ENCODE measurements at regions not wholly inside any gene's neighbourhood (a gene's known extent, or its start where the extent isn't known, plus 50 kb on each side); places are given as distances from the start of the nearest gene placed in this dataset.
"Not testable (repeated sequence)": the region's sequence is repeated elsewhere in the genome, so short reads cannot be mapped to it uniquely, and the experiment has no call there.

- DNase-seq: no peak
Measured at GRCh38 chr19:20482721-20483120, 82.9 kb downstream of the ZNF737 start.

DNA sequence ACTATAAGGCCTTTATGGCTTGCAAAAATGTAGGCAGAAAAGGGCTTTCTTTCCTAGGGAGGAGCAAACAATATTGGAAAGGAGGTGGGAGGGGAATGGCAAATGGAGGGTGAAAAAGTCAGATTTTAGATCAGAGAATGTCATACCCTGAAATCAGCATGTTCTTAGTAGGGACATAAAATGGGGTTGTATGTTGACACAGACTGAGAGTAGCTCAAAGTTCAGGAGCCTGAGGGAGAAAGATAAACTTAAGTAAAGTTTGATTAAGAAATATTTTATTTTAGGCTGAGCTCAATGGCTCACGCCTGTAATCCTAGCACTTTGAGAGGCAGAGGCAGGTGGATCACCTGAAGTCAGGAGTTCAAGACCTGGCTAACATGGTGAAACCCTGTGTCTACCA, 83.8 kb downstream of the ZNF737 start:
- DNase-seq: no peak

GRCh38 chr19:20479483-20479882, 86.1 kb downstream of the ZNF737 start:
- DNase-seq: no peak

GRCh38 chr19:20478936-20479335, 86.6 kb downstream of the ZNF737 start:
- DNase-seq: no peak

DNA sequence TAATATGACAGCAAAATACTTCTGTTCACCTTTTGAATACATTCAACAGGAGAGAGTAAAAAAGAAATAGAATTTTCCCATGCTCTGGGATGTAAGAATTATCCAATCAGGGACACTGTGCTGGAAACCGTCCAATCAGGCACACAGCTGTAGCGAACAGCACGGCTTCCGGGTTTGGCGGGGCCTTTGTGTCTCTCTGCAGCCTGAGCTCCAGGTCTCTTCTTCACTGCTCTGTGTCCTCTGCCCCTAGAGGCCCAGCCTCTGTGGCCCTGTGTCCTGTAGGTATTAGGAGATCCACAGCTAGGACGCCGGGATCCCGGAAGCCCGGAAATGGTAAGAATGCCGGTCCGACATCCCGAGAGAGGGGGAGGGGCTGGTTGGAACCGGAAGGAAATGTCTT, 92.7 kb downstream of the ZNF737 start:
- no peak for DNase-seq

DNA sequence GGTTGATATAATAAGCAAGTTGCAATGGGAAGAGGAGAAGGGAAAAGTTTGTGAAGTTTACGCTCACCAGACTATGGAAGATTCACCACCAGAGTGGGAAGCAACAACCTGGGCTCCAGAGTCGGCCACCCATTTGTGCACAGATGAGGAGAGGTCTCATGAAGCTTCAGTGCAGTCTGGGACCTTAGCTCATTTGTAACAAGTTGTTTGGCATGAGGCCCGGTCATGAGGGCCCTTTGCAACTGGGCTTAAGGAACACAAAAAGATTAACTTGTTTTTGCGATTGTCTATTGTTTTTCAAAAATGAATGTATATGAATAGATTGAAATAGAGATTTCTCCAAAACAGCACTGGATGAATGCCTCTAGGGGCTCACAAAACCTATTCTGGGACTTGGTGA, 94.2 kb downstream of the ZNF737 start:
- no peak for DNase-seq

DNA sequence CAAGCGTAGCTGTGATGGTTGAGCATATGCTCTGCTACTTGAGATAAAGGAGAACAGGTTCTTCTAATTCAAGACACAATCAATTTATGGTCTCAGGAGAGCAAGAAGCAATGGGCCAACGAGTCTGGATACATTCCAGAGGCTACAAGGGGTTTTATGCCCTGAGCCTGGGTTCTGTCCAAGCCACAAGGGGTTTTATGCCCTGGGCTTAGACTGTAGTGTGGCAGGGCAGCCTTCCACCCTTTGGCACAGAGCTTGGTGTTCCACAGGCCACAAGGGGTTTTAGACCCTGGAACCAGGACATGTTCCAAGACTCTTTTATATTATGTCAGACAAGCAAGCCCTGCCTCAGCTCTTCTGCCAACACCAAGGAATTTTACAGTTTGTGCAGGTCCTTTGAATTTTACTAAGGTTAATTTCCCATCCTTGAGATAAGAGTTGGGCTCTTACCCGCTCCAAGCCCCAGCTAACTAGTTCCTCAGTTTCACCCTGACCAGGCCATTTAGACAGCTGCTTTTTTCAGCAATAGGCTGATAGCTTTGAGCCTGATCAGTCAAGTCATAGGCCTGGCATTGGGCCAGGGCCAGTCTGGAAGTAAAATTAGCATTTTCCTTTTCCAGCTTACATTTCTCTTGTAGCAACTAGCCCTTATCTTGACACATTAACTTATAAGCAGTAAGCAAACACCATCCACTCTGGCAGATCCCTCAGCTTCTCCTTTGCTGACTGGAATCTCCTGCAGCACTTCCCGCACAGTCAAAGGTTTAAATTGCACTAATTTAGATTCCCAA, 95.0 kb downstream of the ZNF737 start:
- no peak for DNase-seq

DNA sequence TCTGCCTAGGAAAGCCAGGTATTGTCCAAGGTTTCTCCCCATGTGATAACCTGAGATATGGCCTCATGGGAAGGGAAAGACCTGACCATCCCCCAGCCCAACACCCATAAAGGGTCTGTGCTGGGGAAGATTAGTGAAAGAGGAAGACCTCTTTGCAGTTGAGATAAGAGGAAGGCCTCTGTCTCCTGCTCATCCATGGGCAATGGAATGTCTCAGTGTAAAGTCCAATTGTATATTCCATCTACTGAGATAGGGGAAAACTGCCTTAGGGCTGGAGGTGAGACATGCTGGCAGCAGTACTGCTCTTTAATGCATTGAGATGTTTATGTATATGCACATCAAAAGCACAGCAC, 99.0 kb downstream of the ZNF737 start:
- not testable (repeated sequence) for DNase-seq

DNA sequence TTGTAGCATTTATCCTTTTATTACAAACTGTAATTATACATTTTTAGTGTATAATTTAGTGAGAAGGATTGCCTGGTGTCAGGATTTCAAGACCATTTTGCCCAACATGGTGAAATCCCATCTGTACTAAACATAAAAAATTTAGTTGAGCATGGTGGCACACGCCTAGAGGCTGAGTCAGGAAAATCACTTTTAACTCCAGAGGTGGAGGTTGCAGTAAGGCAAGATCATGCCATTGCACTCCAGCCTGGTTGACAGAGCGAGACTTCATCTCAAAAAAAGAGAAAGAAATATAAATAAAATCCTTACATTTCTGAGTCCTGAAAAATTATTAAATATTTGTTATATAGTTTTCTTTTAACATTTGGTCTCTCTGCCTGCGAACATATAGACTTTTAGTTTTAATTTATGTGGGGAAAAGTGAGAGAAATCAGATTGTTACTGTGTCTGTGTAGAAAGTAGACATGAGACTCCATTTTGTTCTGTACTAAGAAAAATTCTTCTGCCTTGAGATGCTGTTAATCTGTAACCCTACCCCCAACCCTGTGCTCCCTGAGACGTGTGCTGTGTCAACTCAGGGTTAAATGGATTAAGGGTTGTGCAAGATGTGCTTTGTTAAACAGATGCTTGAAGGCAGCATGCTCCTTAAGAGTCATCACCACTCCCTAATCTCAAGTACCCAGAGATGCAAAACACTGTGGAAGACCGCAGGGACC, 99.5 kb downstream of the ZNF737 start:
- not testable (repeated sequence) for DNase-seq

GRCh38 chr19:20453425-20453935, 112.1 kb downstream of the ZNF737 start:
- DNase-seq: no peak

DNA sequence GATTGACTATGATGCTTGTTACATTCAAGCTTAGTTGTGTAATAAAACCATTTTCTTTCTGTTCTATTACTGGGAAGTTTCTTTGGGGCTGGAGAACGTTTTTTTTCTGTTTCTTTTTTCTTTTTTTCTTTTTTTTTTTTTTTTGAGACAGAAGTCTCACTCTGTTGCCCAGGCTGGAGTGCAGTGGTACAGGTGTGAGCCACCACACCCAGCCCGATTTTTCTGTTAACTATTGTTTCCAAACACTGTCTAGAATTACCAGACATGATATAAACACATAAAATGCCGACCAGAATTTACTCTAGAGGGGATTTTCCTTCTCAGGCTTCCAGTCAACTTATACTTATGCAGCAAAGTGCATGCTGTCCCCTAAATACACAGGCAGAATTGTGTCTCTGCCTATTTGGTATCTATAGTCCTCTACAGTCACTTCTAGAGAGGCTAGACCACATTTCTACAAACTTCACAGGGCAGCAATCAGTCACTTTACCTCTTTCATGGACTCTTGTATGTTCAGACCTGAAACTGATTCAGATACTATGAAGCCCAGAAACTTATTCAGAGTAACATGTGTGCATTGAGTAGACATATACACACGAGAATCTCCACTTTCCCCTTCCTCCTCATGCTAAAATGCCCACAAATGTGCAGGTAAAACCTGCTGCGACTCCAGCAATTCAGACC, 121.2 kb downstream of the ZNF737 start:
- no peak for DNase-seq

GRCh38 chr19:20432266-20432842, 133.2 kb downstream of the ZNF737 start:
- DNase-seq: not testable (repeated sequence)

DNA sequence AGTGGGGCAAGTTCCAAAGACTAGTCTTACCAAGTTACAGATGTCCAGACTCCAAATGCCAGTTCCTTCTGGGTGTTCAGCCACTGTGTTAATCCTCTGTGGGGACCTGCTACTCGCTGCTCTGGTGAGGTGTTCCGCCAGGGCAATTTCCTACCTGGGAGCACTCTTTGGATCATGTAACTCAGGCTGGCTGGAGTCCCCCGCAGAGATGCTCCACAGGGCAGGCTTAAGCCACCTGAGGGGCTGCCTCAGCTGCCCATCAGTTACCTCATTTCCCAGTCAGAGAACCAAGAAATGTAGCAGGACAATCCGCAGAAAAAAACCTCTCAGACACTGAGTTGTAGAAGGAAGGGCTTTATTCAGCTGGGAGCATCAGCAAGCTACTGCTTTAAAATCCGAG, 133.8 kb downstream of the ZNF737 start:
- no peak for DNase-seq

DNA sequence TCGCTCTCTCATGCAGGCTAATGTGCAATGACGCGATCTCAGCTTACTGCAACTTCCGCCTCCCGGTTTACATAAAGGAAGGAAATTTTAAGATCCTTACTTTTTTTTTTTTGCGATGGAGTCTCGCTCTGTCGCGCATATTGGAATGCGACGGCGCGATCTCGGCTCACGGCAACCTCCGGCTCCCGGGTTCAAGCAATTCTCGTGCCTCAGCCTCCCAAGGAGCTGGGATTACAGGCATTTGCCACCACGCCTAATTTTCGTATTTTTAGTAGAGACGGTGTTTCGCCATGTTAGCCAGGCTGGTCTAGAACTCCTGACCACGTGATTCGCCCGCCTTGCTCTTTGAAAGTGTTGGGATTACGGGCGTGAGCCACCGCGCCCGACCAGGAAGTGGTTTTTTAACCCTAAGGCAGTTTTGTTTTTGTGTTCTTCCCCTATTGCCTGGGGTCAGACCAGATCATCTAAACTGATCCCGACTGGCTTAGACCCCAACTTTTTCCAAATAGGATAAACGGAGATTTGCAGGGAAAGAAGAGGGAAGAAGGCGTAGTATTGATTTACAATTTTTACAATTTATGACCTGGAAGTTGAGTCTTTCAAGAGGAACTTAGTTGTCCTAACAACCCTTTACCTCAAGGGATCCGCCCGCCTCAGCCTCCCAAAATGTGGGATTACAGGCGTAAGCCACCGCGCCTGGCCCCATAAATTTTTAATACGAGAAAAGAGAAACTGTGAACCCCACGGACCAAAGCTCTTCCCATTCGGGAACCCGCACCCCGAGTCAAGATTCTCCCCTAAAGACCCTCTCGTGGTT, 142.0 kb downstream of the ZNF737 start:
- peak; percentile 78 for DNase-seq

DNA sequence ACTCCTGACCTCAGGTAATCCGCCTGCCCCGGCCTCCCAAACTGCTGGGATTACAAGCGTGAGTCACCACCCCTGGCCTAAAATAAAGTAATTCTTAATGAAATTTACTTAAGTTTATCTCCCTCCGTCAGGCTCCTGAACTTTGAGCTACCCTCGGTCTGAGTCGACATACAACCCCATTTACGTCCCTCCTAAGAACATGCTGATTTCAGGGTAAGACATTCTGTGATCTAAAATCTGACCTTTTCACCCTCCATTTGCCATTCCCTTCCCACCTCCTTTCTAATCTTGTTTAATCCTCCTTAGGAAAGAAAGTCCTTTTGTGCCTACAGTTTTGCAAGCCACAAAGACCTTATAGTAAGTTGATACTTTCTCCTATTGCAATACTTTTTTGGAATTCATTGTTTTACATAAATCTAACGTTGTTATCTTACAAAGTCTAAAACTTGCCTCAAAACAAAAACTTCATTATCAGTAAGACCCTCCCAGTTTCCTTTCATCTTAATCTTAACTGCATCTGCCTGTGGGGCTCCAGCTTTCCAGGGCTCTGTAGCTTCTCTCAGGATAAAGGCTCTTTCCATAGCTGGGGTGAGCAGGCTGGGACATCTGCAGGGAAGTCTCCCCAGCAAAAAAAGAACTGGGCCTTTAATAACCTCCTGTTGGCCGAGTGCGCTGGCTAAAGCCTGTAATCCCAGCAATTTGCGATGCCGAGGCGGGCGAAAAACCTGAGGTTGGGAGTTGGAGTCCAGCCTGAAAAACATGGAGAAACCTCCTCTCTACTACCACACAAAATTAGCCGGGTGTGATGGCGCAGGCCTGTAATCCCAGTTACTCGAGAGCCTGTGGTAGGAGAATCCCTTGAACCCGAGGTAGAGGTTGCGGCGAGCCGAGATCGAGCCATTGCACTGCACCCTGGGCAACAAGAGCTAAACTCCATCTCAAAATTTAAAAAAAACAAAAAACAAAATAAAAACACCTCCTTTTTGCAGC, 143.1 kb downstream of the ZNF737 start:
- DNase-seq: peak; percentile 28

DNA sequence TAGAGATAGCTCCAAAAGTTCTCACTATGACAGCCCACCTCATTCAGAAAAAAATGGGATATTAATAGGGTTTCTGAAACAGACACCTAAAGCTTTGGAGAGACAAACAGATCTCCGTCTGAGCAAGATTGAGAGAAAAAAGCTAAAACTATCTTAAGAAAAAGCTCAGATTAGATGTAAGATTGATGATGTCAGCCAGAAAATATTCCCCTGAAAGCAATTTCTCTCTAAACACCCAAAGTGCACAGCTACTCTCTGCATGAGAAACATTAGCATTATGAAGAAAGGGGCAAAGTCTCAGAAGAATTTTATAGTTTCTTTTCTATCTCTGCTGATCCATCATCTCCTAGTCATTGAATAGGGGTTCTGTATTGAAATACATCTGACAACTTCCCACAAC, 148.9 kb downstream of the ZNF737 start:
- no peak for DNase-seq

DNA sequence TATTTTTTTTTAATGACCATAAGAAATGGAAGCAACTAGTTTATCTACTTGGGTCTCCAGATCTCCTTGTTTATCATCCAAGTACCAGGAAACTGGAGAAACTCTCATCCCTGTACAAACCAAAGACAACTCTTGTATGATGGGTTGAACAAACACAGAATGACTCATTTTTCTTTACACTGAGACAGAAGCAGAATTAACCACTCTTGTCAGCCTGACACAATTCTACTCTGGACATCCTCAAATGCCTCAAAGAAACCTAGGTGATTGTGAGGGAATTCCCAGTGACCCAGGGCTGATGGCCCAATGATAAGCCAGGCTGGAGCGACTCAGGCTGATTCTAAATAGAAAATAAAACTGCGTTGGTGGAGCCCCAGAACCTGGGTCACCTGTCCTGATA, 151.5 kb downstream of the ZNF737 start:
- DNase-seq: no peak

- no peak for DNase-seq
Measured at GRCh38 chr19:20413705-20414104, 151.9 kb downstream of the ZNF737 start.

DNA sequence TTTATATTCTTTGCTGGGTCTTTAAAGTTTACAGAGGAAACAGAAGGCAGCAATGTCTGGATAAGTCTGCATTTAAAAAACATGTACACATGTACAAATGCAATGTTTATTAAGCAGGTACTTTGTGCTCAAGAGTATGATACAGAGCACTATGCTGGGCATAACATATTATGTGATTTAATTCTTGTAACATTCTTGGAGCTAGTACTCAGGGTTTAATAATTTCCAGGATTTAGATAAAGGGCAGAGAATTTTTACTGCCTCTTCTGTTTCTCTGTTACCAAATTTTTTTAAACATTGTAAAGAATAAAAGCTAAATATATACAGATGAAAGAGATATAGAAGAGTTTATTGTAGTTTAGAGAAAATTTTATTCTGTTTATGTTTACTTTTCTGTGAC, 152.7 kb downstream of the ZNF737 start:
- no peak for DNase-seq

DNA sequence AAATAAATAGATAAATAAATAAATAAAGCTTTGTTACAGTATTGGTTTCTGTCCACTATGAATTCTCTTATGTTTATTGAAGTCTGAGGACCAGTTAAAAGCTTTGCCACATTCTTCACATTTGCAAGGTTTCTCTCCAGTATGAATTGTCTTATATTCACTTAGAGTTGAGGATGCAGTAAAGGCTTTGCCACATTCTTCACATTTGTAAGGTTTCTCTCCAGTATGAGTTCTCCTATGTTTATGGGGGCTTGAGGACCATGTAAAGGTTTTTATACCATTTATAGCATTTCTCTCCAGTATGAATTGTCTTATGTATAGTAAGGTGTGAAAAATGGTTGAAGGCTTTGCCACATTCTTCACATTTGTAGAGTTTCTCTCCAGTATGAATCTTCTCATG, 168.3 kb downstream of the ZNF737 start:
- no peak for DNase-seq

DNA sequence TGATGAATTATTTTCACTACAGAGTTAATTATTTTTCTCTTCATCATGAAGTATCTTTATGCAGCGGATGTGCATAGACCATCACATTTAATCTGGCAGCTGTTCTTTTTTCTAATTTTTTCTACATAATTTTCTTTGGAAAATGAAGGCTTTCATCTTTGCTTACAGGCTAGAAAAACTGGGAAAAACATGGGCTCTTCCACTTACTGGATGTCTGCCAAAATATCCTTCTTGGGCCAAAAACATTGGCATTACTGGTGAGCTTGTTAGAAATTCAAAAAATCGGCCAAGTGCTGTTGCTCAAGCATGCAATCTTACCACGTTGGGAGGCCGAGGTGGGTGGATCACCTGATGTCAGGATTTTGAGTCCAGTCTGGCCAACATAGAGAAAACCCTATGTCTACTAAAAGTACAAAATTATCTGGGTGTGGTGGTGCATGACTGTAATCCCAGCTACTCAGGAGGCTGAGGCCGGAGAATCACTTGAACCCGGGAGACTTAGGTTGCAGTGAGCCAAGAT, 176.8 kb downstream of the ZNF737 start:
- DNase-seq: no peak
